Neural cell (in vitro differentiated cells): ENCODE measurements at regions not wholly inside any gene's neighbourhood (a gene's known extent, or its start where the extent isn't known, plus 50 kb on each side); places are given as distances from the start of the nearest gene placed in this dataset.

ENCODE experiments used
- H2AFZ ChIP-seq: fragments of 200-600, 300-800 bp; sonication (generic), shearing (Covaris generic); 2 replicates; pipeline ENCODE4 v1.6.0; 2014; ENCODE audit warnings: low read depth, mild to moderate bottlenecking, antibody characterized with exemption, low read length, moderate library complexity
- H3F3A ChIP-seq: fragments of 200-600 bp; shearing (Covaris generic); 2 replicates; pipeline ENCODE4 v1.6.1; 2016; ENCODE audit warnings: mild to moderate bottlenecking, moderate library complexity, mixed read lengths, antibody characterized with exemption, low read length; ENCODE audit not compliant: insufficient read depth, poor library complexity, severe bottlenecking
- H3K27ac ChIP-seq: fragments of 200-600, 300-800 bp; sonication (generic), shearing (Covaris generic); 2 replicates; pipeline ENCODE4 v1.5.1; 2014; ENCODE audit warnings: mild to moderate bottlenecking, low read length, moderate library complexity
- H3K27me3 ChIP-seq: fragments of 300-800, 200-600 bp; sonication (generic), shearing (Covaris generic); 2 replicates; pipeline ENCODE4 v1.6.0; 2014; ENCODE audit warnings: mild to moderate bottlenecking, low read depth, low read length, moderate library complexity; ENCODE audit not compliant: insufficient read depth
- H3K36me3 ChIP-seq: fragments of 300-800, 200-600 bp; sonication (generic), shearing (Covaris generic); 2 replicates; pipeline ENCODE4 v1.5.1; 2014; ENCODE audit warnings: mild to moderate bottlenecking, antibody characterized with exemption, low read length, moderate library complexity; ENCODE audit not compliant: insufficient read depth
- H3K4me2 ChIP-seq: fragments of 300-800, 200-600 bp; sonication (generic), shearing (Covaris generic); 2 replicates; pipeline ENCODE4 v1.6.0; 2014; ENCODE audit warnings: mild to moderate bottlenecking, low read length
- H3K4me3 ChIP-seq: fragments of 300-800, 200-600 bp; sonication (generic), shearing (Covaris generic); 2 replicates; pipeline ENCODE4 v1.5.1; 2014; ENCODE audit warnings: mild to moderate bottlenecking, low read length, moderate library complexity
- H3K79me2 ChIP-seq: fragments of 200-600 bp; shearing (Covaris generic); replicated peaks from 2 replicates; pipeline ENCODE4 v1.6.0; 2014; ENCODE audit warnings: mild to moderate bottlenecking, low read length, moderate library complexity; ENCODE audit not compliant: insufficient read depth
- H3K9ac ChIP-seq: fragments of 300-800, 200-600 bp; sonication (generic), shearing (Covaris generic); 2 replicates; pipeline ENCODE4 v1.6.1; 2016; ENCODE audit warnings: mild to moderate bottlenecking, low read length, mixed read lengths
- H3K9me2 ChIP-seq: fragments of 200-600 bp; shearing (Covaris generic); 2 replicates; pipeline ENCODE4 v1.6.1; 2016; ENCODE audit warnings: mild to moderate bottlenecking, low read length, mixed read lengths; ENCODE audit not compliant: insufficient read depth
- H3K9me3 ChIP-seq: fragments of 200-600, 300-800 bp; sonication (generic), shearing (Covaris generic); 2 replicates; pipeline ENCODE4 v1.6.1; 2016; ENCODE audit warnings: mild to moderate bottlenecking, mixed run types, low read length, moderate library complexity, mixed read lengths
- H4K20me1 ChIP-seq: fragments of 200-600 bp; shearing (Covaris generic); 2 replicates; pipeline ENCODE4 v1.6.1; 2016; ENCODE audit warnings: mild to moderate bottlenecking, mixed run types; ENCODE audit not compliant: insufficient read depth
- EP300 ChIP-seq: fragments of 450-650 bp; conservative IDR thresholded peaks from 2 replicates; pipeline ENCODE4 v1.6.1; 2014; ENCODE audit warnings: antibody characterized with exemption, mild to moderate bottlenecking, moderate library complexity; ENCODE audit not compliant: poor library complexity, severe bottlenecking
- EZH2 ChIP-seq: fragments of 200-600, 300-800 bp; shearing (Covaris generic), sonication (generic); IDR thresholded peaks from 2 replicates; pipeline ENCODE4 v1.6.1; 2014; ENCODE audit warnings: antibody characterized with exemption, low read length, borderline replicate concordance, mild to moderate bottlenecking; ENCODE audit not compliant: insufficient read depth, poor library complexity, severe bottlenecking
- MXI1 ChIP-seq: fragments of 450-650 bp; conservative IDR thresholded peaks from 2 replicates; pipeline ENCODE4 v1.6.1; 2014; ENCODE audit warnings: antibody characterized with exemption, mild to moderate bottlenecking; ENCODE audit not compliant: poor library complexity, severe bottlenecking
- POLR2AphosphoS5 ChIP-seq: IDR thresholded peaks from 2 replicates; pipeline ENCODE4 v1.6.1; 2012
- RAD21 ChIP-seq: fragments of 450-650 bp; conservative IDR thresholded peaks from 2 replicates; pipeline ENCODE4 v1.6.1; 2014; ENCODE audit warnings: antibody characterized with exemption, mild to moderate bottlenecking, moderate library complexity
- REST ChIP-seq: IDR thresholded peaks from 2 replicates; pipeline ENCODE4 v1.6.1; 2012; ENCODE audit warnings: borderline replicate concordance
- SMC3 ChIP-seq: fragments of 450-650 bp; conservative IDR thresholded peaks from 2 replicates; pipeline ENCODE4 v1.6.1; 2014; ENCODE audit warnings: antibody characterized with exemption, mild to moderate bottlenecking, moderate library complexity; ENCODE audit not compliant: poor library complexity
- TAF1 ChIP-seq: IDR thresholded peaks from 2 replicates; pipeline ENCODE4 v1.6.1; 2012; ENCODE audit warnings: low read depth
- TF ChIP-seq, protein P1 (sequence below): fragments of 450-650 bp; IDR thresholded peaks from 2 replicates; pipeline ENCODE4 v1.5.1; 2014; ENCODE audit warnings: antibody characterized with exemption, mild to moderate bottlenecking, moderate library complexity; ENCODE audit not compliant: poor library complexity, severe bottlenecking

DNA sequence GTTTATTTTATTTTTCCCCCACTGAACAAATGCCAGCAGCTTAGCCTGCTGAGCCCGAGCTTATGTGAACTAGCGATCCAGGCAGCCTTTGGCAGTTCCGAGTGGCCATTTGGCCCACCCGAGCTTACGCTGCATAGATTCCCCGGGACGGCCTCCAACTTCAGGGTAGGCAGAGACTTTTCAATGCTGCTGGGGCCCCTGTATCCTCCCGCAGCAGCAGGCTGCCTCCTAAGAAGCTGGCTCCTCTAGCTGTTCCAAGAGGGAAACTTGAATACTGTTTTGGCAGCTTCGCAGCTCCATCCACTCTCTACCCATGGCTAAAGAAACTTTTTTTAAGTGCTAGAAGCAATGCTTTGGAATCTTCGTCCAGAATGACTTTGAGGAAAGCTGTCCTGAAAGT is 295.2 kb downstream of the SS18 start:
- Histone ChIP-seq H3K4me3 (no peak overlapping the region), H3K9me2 (no peaks in the 10 kb centered on the region), H2AFZ (no peak overlapping the region), H3K27me3 (no peaks in the 10 kb centered on the region), H4K20me1 (no peaks in the 10 kb centered on the region), H3F3A (no peaks in the 10 kb centered on the region), H3K9ac (no peak overlapping the region), H3K27ac (no peak overlapping the region), H3K36me3 (no peaks in the 10 kb centered on the region), H3K9me3 (no peaks in the 10 kb centered on the region), H3K4me2 (no peak overlapping the region), H3K79me2 (no peaks in the 10 kb centered on the region)
- no peak for TF ChIP-seq EZH2
- no peak for TF ChIP-seq REST

DNA sequence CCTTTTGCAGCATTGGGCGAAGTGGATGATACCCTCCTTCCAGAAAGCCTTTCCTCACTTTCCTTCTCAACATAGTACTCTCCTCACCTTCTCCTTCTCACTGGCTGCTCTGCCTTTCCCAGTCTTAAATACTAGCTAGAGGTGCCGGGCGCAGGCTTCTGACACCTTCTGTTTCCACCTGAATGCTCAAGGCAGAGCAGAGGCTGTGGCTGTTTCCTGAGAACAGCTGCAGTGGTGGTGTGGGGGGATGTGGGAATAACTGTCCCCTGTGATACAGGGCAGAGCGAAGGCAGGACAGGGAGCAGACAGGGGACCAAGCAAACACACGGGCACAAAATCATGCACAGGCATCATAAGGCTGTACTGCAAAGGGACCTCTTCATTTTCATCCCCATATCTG is 303.1 kb downstream of the SS18 start:
- no peaks in the 10 kb centered on the region for H3K79me2 ChIP-seq
- H3K9me2 ChIP-seq, result no peaks in the 10 kb centered on the region
- H2AFZ ChIP-seq, result no peak overlapping the region
- H3K4me2 ChIP-seq, result no peak overlapping the region
- H4K20me1 ChIP-seq, result no peaks in the 10 kb centered on the region
- H3K9ac ChIP-seq, result no peak overlapping the region
- TF ChIP-seq EZH2 (no peak), EP300 (no peak)
- no peak overlapping the region for H3K27ac ChIP-seq
- H3K36me3 ChIP-seq, result no peaks in the 10 kb centered on the region
- H3K9me3 ChIP-seq, result no peaks in the 10 kb centered on the region
- no peaks in the 10 kb centered on the region for H3F3A ChIP-seq
- no peaks in the 10 kb centered on the region for H3K27me3 ChIP-seq
- H3K4me3 ChIP-seq, result no peak overlapping the region

GRCh38 chr18:25786758-25787157 is 303.7 kb downstream of the SS18 start:
- Histone ChIP-seq H3K36me3 (no peaks in the 10 kb centered on the region), H3K4me2 (no peak overlapping the region), H3K79me2 (no peaks in the 10 kb centered on the region), H3F3A (no peaks in the 10 kb centered on the region), H3K27ac (no peak overlapping the region), H3K4me3 (no peak overlapping the region), H4K20me1 (no peaks in the 10 kb centered on the region), H3K9me3 (no peaks in the 10 kb centered on the region), H2AFZ (no peak overlapping the region), H3K27me3 (no peaks in the 10 kb centered on the region), H3K9me2 (no peaks in the 10 kb centered on the region), H3K9ac (no peak overlapping the region)
- TF ChIP-seq POLR2AphosphoS5 (no peak), SMC3 (no peak), RAD21 (no peak), EP300 (no peak), TAF1 (no peak), EZH2 (no peak), MXI1 (no peak), REST (no peak)
- TF ChIP-seq, protein P1, sequence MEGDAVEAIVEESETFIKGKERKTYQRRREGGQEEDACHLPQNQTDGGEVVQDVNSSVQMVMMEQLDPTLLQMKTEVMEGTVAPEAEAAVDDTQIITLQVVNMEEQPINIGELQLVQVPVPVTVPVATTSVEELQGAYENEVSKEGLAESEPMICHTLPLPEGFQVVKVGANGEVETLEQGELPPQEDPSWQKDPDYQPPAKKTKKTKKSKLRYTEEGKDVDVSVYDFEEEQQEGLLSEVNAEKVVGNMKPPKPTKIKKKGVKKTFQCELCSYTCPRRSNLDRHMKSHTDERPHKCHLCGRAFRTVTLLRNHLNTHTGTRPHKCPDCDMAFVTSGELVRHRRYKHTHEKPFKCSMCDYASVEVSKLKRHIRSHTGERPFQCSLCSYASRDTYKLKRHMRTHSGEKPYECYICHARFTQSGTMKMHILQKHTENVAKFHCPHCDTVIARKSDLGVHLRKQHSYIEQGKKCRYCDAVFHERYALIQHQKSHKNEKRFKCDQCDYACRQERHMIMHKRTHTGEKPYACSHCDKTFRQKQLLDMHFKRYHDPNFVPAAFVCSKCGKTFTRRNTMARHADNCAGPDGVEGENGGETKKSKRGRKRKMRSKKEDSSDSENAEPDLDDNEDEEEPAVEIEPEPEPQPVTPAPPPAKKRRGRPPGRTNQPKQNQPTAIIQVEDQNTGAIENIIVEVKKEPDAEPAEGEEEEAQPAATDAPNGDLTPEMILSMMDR, result no peak
